ENCODE measurements at regions not wholly inside any gene's neighbourhood (a gene's known extent, or its start where the extent isn't known, plus 50 kb on each side); places are given as distances from the start of the nearest gene placed in this dataset.

DNA sequence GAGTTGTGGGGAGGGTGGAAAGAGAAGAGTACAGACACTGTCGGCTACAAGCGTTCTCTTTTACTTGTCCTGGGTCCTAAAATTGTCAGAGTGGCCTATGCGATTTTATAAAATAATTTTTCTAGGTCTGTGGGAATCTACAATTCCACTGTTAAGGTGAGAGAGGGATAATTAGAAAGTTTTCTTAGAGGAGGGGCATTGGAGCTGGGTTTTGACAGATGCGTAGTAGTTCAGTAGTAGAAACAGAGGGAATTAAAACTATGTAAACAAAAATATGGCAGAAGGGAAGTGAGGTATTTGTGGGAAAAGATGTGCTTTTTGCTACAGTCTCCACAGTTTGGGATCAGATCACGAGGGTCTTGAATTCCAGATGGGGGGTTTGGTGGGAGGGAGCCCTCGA, 129.1 kb upstream of the SHB start:
- DNase-seq (ENCODE audit: low read depth in 2 of 2) = no peak
- Histone ChIP-seq H2AFZ (ENCODE audit: low read length) (no peak overlapping the region), H3K9ac (ENCODE audit: insufficient read depth, low read length) (no peak overlapping the region), H4K20me1 (ENCODE audit: control insufficient read depth, extremely low read depth, insufficient read depth, low read length) (no peaks in the 10 kb centered on the region), H3K36me3 (ENCODE audit: control insufficient read depth, insufficient read depth, low read length) (no peaks in the 10 kb centered on the region), H3K4me3 (replicated peaks in 1 of 4; ENCODE audit: control extremely low read depth in 1 of 4, insufficient read depth in 1 of 4, low read depth in 3 of 4, low read length in 4 of 4) (no peak overlapping the region), H3K9me3 (ENCODE audit: control insufficient read depth, insufficient read depth, low read depth, low read length) (no peaks in the 10 kb centered on the region), H3K27me3 (ENCODE audit: control insufficient read depth, insufficient read depth, low read length) (no peaks in the 10 kb centered on the region), H3K27ac (ENCODE audit: insufficient read depth, low read length) (no peak overlapping the region), H3K4me2 (ENCODE audit: extremely low read depth, insufficient read depth, low read length) (no peak overlapping the region), H3K79me2 (ENCODE audit: control insufficient read depth, insufficient read depth, low read length) (no peaks in the 10 kb centered on the region), H3K4me1 (ENCODE audit: control insufficient read depth, extremely low read depth, insufficient read depth, low read length) (no peaks in the 10 kb centered on the region)
- TF ChIP-seq EZH2 (IDR thresholded peaks at IDR 0.05; ENCODE audit: low read length, missing control alignments) = no peak

DNA sequence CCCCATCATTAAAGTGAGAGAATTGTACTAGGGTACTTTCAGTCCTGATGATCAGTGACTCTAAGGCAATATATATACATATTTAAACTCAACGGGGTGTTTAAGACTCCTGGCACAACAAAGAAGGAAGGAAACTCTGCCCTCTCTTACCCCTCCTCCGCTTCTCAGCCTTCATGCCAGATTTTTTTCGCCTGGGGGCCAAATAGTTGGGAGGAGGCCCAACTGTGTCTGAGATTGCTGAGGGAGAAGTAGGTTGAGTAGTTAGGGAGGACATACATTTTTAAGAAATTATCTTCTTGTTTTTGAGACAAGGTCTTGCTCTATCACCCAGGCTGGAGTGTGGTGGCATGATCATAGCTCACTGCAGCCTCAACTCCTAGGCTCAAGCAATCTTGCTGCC, 127.7 kb upstream of the SHB start:
- no peak for DNase-seq (ENCODE audit: low read depth in 2 of 2)
- no peak for TF ChIP-seq EZH2 (IDR thresholded peaks at IDR 0.05; ENCODE audit: low read length, missing control alignments)
- TF ChIP-seq, protein P1, sequence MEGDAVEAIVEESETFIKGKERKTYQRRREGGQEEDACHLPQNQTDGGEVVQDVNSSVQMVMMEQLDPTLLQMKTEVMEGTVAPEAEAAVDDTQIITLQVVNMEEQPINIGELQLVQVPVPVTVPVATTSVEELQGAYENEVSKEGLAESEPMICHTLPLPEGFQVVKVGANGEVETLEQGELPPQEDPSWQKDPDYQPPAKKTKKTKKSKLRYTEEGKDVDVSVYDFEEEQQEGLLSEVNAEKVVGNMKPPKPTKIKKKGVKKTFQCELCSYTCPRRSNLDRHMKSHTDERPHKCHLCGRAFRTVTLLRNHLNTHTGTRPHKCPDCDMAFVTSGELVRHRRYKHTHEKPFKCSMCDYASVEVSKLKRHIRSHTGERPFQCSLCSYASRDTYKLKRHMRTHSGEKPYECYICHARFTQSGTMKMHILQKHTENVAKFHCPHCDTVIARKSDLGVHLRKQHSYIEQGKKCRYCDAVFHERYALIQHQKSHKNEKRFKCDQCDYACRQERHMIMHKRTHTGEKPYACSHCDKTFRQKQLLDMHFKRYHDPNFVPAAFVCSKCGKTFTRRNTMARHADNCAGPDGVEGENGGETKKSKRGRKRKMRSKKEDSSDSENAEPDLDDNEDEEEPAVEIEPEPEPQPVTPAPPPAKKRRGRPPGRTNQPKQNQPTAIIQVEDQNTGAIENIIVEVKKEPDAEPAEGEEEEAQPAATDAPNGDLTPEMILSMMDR (conservative IDR thresholded peaks at IDR 0.05 in 1 of 2, IDR thresholded peaks at IDR 0.05 in 1 of 2; ENCODE audit: low read depth in 1 of 2, low read length in 2 of 2) = no peak
- Histone ChIP-seq H3K27me3 (ENCODE audit: control insufficient read depth, insufficient read depth, low read length) (no peaks in the 10 kb centered on the region), H3K27ac (ENCODE audit: insufficient read depth, low read length) (no peak overlapping the region), H2AFZ (ENCODE audit: low read length) (no peak overlapping the region), H3K9ac (ENCODE audit: insufficient read depth, low read length) (no peak overlapping the region), H4K20me1 (ENCODE audit: control insufficient read depth, extremely low read depth, insufficient read depth, low read length) (no peaks in the 10 kb centered on the region), H3K79me2 (ENCODE audit: control insufficient read depth, insufficient read depth, low read length) (no peaks in the 10 kb centered on the region), H3K4me3 (replicated peaks in 1 of 4; ENCODE audit: control extremely low read depth in 1 of 4, insufficient read depth in 1 of 4, low read depth in 3 of 4, low read length in 4 of 4) (no peak overlapping the region), H3K4me2 (ENCODE audit: extremely low read depth, insufficient read depth, low read length) (no peak overlapping the region), H3K4me1 (ENCODE audit: control insufficient read depth, extremely low read depth, insufficient read depth, low read length) (no peaks in the 10 kb centered on the region), H3K9me3 (ENCODE audit: control insufficient read depth, insufficient read depth, low read depth, low read length) (no peaks in the 10 kb centered on the region), H3K36me3 (ENCODE audit: control insufficient read depth, insufficient read depth, low read length) (no peaks in the 10 kb centered on the region)

DNA sequence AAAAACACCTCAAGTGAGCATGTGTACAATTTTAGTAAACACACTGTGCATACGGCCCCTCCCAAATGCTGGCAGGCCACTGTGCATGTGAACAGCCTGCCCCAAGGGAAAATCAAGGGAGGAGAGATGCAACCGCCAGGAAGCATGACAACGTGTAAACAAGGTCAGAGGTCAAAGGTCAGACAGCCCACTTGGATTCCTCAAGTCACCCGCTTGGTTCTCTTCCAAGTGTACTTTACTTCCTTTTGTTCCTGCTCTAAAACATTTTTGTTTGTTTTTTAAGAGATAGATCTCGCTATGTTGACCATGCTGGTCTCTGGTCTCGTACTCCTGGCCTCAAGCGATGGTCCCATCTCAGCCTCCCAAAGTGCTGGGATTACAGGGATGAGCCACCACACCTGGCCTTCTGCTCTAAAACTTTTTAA, 126.7 kb upstream of the SHB start:
- Histone ChIP-seq H3K79me2 (ENCODE audit: control insufficient read depth, insufficient read depth, low read length) (no peaks in the 10 kb centered on the region), H4K20me1 (ENCODE audit: control insufficient read depth, extremely low read depth, insufficient read depth, low read length) (no peaks in the 10 kb centered on the region), H3K9me3 (ENCODE audit: control insufficient read depth, insufficient read depth, low read depth, low read length) (no peaks in the 10 kb centered on the region), H3K9ac (ENCODE audit: insufficient read depth, low read length) (no peak overlapping the region), H3K36me3 (ENCODE audit: control insufficient read depth, insufficient read depth, low read length) (no peaks in the 10 kb centered on the region), H3K4me3 (replicated peaks in 1 of 4; ENCODE audit: control extremely low read depth in 1 of 4, insufficient read depth in 1 of 4, low read depth in 3 of 4, low read length in 4 of 4) (no peak overlapping the region), H3K4me2 (ENCODE audit: extremely low read depth, insufficient read depth, low read length) (no peak overlapping the region), H3K27me3 (ENCODE audit: control insufficient read depth, insufficient read depth, low read length) (no peaks in the 10 kb centered on the region), H3K27ac (ENCODE audit: insufficient read depth, low read length) (no peak overlapping the region), H2AFZ (ENCODE audit: low read length) (no peak overlapping the region), H3K4me1 (ENCODE audit: control insufficient read depth, extremely low read depth, insufficient read depth, low read length) (no peaks in the 10 kb centered on the region)
- TF ChIP-seq, protein P1 (conservative IDR thresholded peaks at IDR 0.05 in 1 of 2, IDR thresholded peaks at IDR 0.05 in 1 of 2; ENCODE audit: low read depth in 1 of 2, low read length in 2 of 2) = no peak
- TF ChIP-seq EZH2 (IDR thresholded peaks at IDR 0.05; ENCODE audit: low read length, missing control alignments) = no peak
- DNase-seq (ENCODE audit: low read depth in 2 of 2) = no peak
